ENCODE measurements at regions not wholly inside any gene's neighbourhood (a gene's known extent, or its start where the extent isn't known, plus 50 kb on each side); places are given as distances from the start of the nearest gene placed in this dataset.

DNA sequence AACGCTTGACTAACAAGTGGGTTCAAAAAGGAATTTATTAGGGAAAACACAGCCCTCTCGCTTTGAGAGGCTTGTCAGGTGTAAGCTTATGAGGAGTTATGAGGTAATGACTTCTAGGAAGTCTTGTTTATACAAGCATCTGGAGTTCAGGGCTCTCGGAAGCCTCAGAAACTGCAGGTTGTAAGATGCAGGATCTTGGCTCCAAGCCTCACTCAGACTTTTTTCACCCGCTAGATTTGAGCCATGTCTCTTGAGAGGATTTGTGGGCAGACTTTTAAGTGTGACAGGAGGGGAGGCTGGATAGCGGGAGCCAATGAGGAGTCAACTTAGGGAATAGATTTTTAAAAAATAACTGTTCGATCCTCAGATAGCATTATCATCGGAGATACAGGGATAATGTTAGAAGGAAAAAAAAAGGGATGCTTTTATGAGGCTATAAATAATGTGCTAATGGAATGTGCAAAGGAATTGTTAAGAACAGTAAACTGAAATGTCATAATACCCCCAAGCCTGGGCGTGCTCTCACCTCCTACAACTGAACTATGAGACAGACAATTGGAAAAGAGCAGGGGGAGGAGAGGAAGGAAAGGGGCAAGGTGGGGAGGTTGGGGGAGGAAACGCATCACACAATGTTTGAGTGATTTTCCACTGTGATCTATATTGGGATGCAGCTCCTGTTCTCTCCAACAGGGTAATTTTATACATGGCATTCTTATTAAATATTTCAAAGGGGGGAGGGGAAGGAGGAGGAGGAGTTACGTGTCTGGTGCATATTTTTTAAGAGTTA is 107.4 kb upstream of the ESRRG start:
- H3K27ac ChIP-seq, result no peak overlapping the region
- H3K27me3 ChIP-seq, result no peaks in the 10 kb centered on the region
- no peaks in the 10 kb centered on the region for H3K9me3 ChIP-seq
- no peaks in the 10 kb centered on the region for H3K36me3 ChIP-seq
- H3K4me1 ChIP-seq, result no peaks in the 10 kb centered on the region
- no peak for DNase-seq
- TF ChIP-seq, protein P1, sequence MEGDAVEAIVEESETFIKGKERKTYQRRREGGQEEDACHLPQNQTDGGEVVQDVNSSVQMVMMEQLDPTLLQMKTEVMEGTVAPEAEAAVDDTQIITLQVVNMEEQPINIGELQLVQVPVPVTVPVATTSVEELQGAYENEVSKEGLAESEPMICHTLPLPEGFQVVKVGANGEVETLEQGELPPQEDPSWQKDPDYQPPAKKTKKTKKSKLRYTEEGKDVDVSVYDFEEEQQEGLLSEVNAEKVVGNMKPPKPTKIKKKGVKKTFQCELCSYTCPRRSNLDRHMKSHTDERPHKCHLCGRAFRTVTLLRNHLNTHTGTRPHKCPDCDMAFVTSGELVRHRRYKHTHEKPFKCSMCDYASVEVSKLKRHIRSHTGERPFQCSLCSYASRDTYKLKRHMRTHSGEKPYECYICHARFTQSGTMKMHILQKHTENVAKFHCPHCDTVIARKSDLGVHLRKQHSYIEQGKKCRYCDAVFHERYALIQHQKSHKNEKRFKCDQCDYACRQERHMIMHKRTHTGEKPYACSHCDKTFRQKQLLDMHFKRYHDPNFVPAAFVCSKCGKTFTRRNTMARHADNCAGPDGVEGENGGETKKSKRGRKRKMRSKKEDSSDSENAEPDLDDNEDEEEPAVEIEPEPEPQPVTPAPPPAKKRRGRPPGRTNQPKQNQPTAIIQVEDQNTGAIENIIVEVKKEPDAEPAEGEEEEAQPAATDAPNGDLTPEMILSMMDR (IDR thresholded peaks at IDR 0.05), result no peak
- intact Hi-C loops (cut with DNase I; ENCODE audit: low total_unique reads), result no loop called here
- no peak overlapping the region for H3K4me3 ChIP-seq

DNA sequence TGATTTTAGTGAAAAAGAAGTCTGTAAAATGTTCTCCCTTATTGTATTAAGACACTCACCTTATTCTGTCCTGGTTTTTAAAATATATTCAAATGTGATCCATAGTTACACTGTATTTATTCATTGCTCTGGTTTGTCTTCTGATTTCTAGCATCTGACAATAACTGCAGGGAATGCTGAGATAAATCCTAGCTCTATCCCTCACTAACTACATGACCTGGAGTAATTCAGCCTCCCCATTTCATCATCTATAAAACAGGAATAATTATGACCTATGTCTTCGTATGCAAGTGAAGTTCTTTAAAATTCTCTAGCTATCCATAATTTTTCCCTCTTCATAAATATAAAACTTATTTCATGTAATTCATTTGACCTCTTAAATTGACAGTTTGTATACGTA is 104.0 kb upstream of the ESRRG start:
- no peak overlapping the region for H3K4me3 ChIP-seq
- intact Hi-C loops (cut with DNase I; ENCODE audit: low total_unique reads), result no loop called here

DNA sequence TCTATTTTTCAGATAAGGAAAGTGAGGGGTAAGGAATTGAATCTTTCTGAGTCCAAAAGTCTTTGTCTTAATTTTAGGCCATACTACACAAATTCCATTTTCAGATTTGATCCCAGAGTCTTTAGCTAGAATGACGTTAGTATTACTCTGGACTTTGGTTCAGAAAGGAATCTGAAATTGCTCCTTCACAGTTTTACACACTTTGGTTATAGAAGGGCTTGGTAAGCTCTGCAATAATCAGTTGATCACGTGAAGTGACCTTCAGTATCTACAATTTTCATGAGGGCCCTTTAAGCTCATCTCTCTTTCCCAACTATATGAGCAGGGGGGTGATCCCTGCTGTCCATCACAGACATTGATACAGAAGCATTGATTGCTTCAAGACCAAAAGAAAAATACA is 103.4 kb upstream of the ESRRG start:
- TF ChIP-seq, protein P1 (IDR thresholded peaks at IDR 0.05), result no peak
- intact Hi-C loops (cut with DNase I; ENCODE audit: low total_unique reads), result no loop called here
- no peak for DNase-seq
- Histone ChIP-seq H3K9me3 (no peaks in the 10 kb centered on the region), H3K4me1 (no peaks in the 10 kb centered on the region), H3K36me3 (no peaks in the 10 kb centered on the region), H3K27me3 (no peaks in the 10 kb centered on the region), H3K4me3 (no peak overlapping the region), H3K27ac (no peak overlapping the region)

More for the DNA sequence above, 104.0 kb upstream of the ESRRG start:
- no peaks in the 10 kb centered on the region for H3K27me3 ChIP-seq
- no peak overlapping the region for H3K27ac ChIP-seq
- no peaks in the 10 kb centered on the region for H3K4me1 ChIP-seq
- no peak for DNase-seq
- H3K36me3 ChIP-seq, result no peaks in the 10 kb centered on the region
- TF ChIP-seq, protein P1 (IDR thresholded peaks at IDR 0.05), result no peak
- H3K9me3 ChIP-seq, result no peaks in the 10 kb centered on the region

DNA sequence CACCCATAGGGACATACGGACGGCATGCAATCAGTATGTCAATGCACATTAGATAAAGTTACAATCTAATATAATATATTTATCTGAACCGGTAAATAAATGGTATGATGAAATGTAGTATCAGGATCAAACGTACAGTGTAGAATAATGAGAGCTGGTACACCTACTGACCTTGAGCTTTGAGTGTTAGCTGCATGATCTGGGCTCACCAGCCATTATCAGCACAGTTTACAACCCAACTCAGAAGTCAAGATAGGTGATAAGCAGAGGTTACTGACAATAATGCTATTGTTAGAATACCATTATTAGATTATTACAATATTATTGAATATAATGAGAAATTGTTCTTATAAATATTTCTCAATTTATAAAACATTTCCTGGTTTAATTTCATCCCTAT is 103.0 kb upstream of the ESRRG start:
- TF ChIP-seq, protein P1 (IDR thresholded peaks at IDR 0.05), result no peak
- Histone ChIP-seq H3K27me3 (no peaks in the 10 kb centered on the region), H3K4me3 (no peak overlapping the region), H3K27ac (no peak overlapping the region), H3K4me1 (no peaks in the 10 kb centered on the region), H3K36me3 (no peaks in the 10 kb centered on the region), H3K9me3 (no peaks in the 10 kb centered on the region)
- DNase-seq, result no peak
- intact Hi-C loops (cut with DNase I; ENCODE audit: low total_unique reads), result no loop called here

DNA sequence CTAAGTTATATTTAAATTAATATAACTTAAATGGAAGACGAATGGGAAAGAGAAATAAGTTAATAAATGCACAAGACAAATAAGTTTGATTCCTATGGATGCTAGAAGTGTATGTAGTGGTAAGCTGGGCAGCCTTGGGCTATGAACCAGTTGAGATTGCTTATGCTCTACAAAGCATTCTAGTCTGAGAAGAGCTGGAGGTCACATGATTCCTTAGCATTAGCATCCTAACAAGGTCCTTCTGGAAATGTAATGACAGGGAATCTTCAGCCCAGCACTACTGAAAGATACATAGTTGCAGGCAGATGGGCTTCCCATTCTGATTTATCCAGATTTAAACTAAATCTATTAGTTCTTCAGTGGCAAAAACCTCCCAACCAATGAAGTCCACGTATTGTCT is 102.3 kb upstream of the ESRRG start:
- intact Hi-C loops (cut with DNase I; ENCODE audit: low total_unique reads), result no loop called here

More for the DNA sequence above, 102.3 kb upstream of the ESRRG start:
- DNase-seq, result no peak
- Histone ChIP-seq H3K27ac (no peak overlapping the region), H3K4me3 (no peak overlapping the region), H3K36me3 (no peaks in the 10 kb centered on the region), H3K27me3 (no peaks in the 10 kb centered on the region), H3K9me3 (no peaks in the 10 kb centered on the region), H3K4me1 (no peaks in the 10 kb centered on the region)
- TF ChIP-seq, protein P1 (IDR thresholded peaks at IDR 0.05), result no peak
